H7 (cell line): ENCODE measurements at regions not wholly inside any gene's neighbourhood (a gene's known extent, or its start where the extent isn't known, plus 50 kb on each side); places are given as distances from the start of the nearest gene placed in this dataset.
"Not testable (repeated sequence)": the region's sequence is repeated elsewhere in the genome, so short reads cannot be mapped to it uniquely, and the experiment has no call there.

Source experiments
- DNase-seq: peaks from one replicate; pipeline ENCODE4 v3.0.0; 2012
- H3K27me3 ChIP-seq: 2 replicates; pipeline ENCODE4 v1.6.0; 2011; ENCODE audit warnings: mild to moderate bottlenecking, low read length; ENCODE audit not compliant: control insufficient read depth, insufficient read depth
- H3K36me3 ChIP-seq: replicated peaks from 2 replicates; pipeline ENCODE4 v1.5.1; 2011; ENCODE audit warnings: low read length; ENCODE audit not compliant: control insufficient read depth, insufficient read depth
- H3K4me3 ChIP-seq: 2 replicates; pipeline ENCODE4 v1.5.1; 2011; ENCODE audit warnings: low read depth, mild to moderate bottlenecking, control low read depth, low read length, moderate library complexity; ENCODE audit not compliant: insufficient read depth

DNA sequence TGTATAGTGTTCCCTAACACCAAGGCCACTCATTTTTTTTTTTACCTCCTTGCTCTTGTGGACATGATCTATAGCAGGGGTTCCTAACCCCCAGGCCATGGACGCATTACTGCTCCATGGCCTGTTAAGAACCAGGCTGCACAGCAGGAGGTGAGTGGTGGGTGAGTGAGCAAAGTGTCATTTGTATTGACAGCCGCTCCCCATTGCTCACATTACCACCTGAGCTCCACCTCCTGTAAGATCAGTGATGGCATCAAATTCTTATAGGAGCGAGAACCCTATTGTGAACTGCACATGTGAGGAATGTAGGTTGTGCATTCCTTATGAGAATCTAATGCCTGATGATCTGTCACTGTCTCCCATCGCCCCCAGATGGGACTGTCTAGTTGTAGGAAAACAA is 342.0 kb downstream of the SOX9 start:
- no peaks in the 10 kb centered on the region; the same call in none of the 2 replicates for H3K27me3 ChIP-seq
- H3K36me3 ChIP-seq = no peaks in the 10 kb centered on the region
- H3K4me3 ChIP-seq = no peak overlapping the region
- DNase-seq = no peak

GRCh38 chr17:72463287-72464102 is 342.7 kb downstream of the SOX9 start:
- Histone ChIP-seq H3K36me3 (no peaks in the 10 kb centered on the region), H3K4me3 (no peak overlapping the region), H3K27me3 (no peaks in the 10 kb centered on the region; the same call in none of the 2 replicates)
- DNase-seq = no peak

GRCh38 chr17:72464221-72464620 is 343.4 kb downstream of the SOX9 start:
- H3K4me3 ChIP-seq, H3K27me3 ChIP-seq, H3K36me3 ChIP-seq, DNase-seq: not testable (repeated sequence)

- H3K4me3 ChIP-seq = no peak overlapping the region
- no peak for DNase-seq
- no peaks in the 10 kb centered on the region; the same call in none of the 2 replicates for H3K27me3 ChIP-seq
- no peaks in the 10 kb centered on the region for H3K36me3 ChIP-seq
Observed at GRCh38 chr17:72465191-72466024, 344.6 kb downstream of the SOX9 start.

DNA sequence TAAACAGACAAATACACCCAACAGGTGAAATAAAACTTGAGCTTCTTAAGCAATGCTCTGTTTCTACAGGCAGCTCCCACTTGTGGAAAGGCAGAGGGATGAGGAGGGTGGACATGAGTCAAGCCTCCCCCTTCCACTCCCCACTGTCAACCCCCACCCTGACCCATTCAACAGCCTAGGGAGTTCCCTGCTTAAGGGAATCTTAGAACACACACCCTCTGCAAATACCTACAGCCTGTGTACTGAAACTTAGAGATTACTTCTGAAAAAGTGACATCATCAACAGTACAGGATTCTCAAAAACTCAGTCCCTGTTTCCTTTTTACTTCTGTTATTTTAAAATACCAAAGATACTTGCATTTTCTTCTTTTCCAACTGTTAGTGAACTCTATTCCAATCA is 345.4 kb downstream of the SOX9 start:
- no peaks in the 10 kb centered on the region for H3K36me3 ChIP-seq
- no peak overlapping the region for H3K4me3 ChIP-seq
- no peak for DNase-seq
- no peaks in the 10 kb centered on the region; the same call in none of the 2 replicates for H3K27me3 ChIP-seq

DNA sequence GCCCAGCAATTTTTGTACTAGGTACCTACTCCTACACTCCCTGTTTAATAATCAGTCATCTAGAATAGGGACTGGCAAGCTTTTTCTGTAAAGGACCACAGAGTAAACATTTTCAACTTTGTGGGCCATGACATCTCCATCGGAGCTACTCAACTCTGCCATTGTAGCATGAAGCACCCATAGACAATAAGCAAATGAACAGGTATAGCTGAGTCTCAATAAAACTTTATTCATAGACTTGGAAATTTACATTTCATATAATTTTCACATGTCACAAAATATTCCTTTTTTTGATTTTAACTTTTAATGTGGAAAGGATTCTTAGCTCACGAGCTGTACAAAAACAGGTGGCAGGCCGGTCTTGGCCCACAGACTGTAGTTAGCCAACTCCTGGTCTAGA is 345.8 kb downstream of the SOX9 start:
- no peak for DNase-seq
- Histone ChIP-seq H3K27me3 (no peaks in the 10 kb centered on the region; the same call in none of the 2 replicates), H3K36me3 (no peaks in the 10 kb centered on the region), H3K4me3 (no peak overlapping the region)

DNA sequence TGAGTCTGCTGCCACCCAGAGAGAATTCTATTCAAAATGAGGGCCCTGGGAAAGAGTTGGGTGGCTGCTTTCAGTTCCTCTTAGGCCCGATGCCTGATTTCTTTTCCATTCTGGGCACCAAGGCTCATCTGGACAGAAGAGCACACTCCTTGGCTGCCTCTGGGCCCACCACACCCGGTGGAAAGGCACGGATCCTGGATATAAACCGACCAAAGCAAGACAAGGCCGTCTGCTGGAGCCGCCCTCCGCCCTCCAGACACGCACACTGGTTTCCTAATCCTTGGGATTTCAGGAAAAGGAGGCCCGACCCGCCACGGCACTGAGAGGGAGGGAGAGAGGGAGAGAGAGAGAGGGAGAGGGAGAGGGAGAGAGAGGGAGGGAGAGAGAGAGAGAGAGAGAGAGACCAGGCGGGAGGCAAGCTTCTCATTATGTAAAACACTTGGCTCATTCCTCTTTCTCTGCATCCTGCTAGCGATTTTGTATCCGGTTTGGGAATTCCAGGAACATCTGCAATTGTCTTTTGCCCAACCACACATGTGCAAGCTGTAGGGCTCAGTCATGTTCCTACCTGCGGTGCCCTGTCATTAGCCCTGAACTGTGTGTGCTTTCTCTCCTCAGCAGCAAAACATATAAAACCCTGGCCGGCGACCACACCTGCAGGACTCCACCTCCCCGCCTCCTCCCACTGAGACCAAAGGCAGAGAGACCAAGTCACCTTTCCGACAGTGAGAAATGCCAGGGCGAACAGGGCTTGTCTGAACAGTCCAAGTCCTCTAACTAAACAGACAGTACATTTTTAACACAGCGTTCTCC is 347.2 kb downstream of the SOX9 start:
- Histone ChIP-seq H3K4me3 (peak overlapping the region; percentile 8; the same call in 1 of the 2 replicates), H3K36me3 (no peaks in the 10 kb centered on the region), H3K27me3 (no peaks in the 10 kb centered on the region; the same call in none of the 2 replicates)
- DNase-seq = no peak

DNA sequence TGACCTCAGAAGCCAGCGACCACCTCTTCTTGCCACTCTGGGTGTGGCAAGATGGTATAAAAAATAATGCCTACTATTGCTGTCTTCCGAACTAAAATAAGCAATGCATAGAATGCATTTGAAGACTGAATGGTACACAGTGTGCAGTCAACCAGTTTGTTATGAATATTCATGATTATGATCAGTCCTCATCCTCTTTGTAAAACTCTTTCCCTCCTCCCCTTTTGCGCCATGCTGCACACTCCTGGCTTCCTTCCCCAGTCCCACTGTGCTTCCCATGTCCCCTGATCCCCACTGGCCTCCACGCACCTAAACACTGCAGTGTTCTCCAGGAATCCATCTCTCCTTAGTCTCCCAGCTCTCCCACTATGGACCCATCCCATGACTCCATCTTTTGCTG is 348.0 kb downstream of the SOX9 start:
- Histone ChIP-seq H3K27me3 (no peaks in the 10 kb centered on the region; the same call in none of the 2 replicates), H3K36me3 (no peaks in the 10 kb centered on the region), H3K4me3 (no peak overlapping the region)
- no peak for DNase-seq

- DNase-seq = no peak
- no peak overlapping the region for H3K4me3 ChIP-seq
Observed at GRCh38 chr17:72470121-72470705, 349.4 kb downstream of the SOX9 start.

DNA sequence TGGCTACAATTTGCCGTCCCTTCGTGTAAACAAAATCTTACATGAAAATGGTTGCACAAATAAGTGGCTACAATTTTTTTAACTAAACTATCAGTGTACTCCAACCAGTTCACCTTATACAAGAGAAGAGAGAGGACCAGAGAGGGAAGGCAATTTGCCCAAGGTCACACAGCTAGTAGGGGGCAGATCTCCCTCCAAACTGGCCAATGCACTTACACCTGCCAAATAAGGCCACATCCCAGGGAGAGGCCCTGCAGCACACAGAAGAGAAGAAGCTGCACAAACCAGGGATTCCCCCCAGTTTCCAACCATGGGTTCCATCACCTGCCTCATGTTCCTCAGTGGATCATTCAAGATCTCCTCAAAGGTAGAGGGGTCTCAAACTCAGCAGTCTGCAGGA is 349.9 kb downstream of the SOX9 start:
- no peaks in the 10 kb centered on the region; the same call in 1 of the 2 replicates for H3K27me3 ChIP-seq
- no peaks in the 10 kb centered on the region for H3K36me3 ChIP-seq
- DNase-seq = no peak
- H3K4me3 ChIP-seq = no peak overlapping the region

More at GRCh38 chr17:72470121-72470705, 349.4 kb downstream of the SOX9 start:
- H3K36me3 ChIP-seq = no peaks in the 10 kb centered on the region
- H3K27me3 ChIP-seq = no peaks in the 10 kb centered on the region; the same call in none of the 2 replicates

DNA sequence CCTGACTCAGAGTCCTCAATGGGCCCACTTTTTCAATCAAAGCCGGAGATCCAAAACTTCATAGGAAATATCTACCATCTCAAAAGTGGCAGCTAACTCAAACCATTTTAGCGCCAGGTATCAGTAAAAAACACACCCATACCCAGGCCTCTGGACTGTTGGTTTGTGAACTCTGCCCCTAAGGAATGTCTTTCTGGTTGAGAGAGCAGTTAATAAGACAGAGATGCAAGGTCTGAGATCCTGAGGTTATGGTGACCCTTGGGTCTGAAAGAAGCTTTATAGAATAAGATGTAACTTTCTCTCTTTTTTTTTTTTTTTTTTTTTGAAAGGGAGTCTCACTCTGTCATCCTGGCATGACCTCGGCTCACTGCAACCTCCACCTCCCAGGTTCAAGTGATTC is 350.5 kb downstream of the SOX9 start:
- Histone ChIP-seq H3K4me3 (no peak overlapping the region), H3K27me3 (no peaks in the 10 kb centered on the region; the same call in 1 of the 2 replicates), H3K36me3 (no peaks in the 10 kb centered on the region)
- no peak for DNase-seq

DNA sequence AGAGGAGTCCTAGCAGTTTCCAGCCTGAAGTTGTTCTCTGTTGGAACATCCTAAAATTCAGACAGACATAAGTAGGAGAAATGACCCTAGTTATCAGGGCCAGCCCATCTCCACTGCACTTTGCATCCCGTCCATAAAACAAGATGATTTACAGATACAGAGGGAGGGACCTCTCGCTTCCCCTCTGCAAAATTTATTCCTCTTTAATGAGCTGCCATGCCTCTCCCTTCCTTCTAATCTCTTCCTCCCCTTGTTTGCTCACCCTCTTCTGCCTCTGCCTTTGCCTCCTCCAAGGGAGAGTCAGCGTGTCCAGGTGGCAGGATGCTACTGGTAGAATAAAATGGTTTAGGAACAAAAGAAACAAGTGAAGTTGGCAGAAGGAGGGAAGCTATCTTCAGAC is 351.3 kb downstream of the SOX9 start:
- H3K27me3 ChIP-seq = no peaks in the 10 kb centered on the region; the same call in 1 of the 2 replicates
- no peaks in the 10 kb centered on the region for H3K36me3 ChIP-seq
- no peak for DNase-seq
- H3K4me3 ChIP-seq = no peak overlapping the region

GRCh38 chr17:72472853-72473390 is 352.1 kb downstream of the SOX9 start:
- not testable (repeated sequence) for H3K36me3 ChIP-seq, H3K27me3 ChIP-seq, H3K4me3 ChIP-seq, DNase-seq

- Histone ChIP-seq H3K36me3 (no peaks in the 10 kb centered on the region), H3K4me3 (no peak overlapping the region), H3K27me3 (no peaks in the 10 kb centered on the region)
- DNase-seq = no peak
Observed at GRCh38 chr17:72474243-72474642, 353.4 kb downstream of the SOX9 start.
